Stimulated activated memory B cell treated with anti-CD40 and anti-IgM and Interleukin-4, amounts not matched to agents 10 μg/mL and 1 μg/mL and 100 μg/mL, for 72 hours (primary cell): ENCODE measurements at regions not wholly inside any gene's neighbourhood (a gene's known extent, or its start where the extent isn't known, plus 50 kb on each side); places are given as distances from the start of the nearest gene placed in this dataset.
A peak's percentile ranks its signal among the peaks of the same experiment; 100 is the strongest.
"Not testable (repeated sequence)": the region's sequence is repeated elsewhere in the genome, so short reads cannot be mapped to it uniquely, and the experiment has no call there.

ENCODE experiments used
- ATAC-seq: fragments of 150-1000 bp; cut with Tn5 transposase; 2 replicates; pipeline ENCODE4 v1.10.0; 2021
- H3K27ac Mint-ChIP-seq: one replicate; pipeline ENCODE4 v1.8.0; 2022; ENCODE audit warnings: mild to moderate bottlenecking, mixed read lengths
- H3K27me3 Mint-ChIP-seq: one replicate; pipeline ENCODE4 v1.8.0; 2022; ENCODE audit warnings: mixed read lengths
- H3K36me3 Mint-ChIP-seq: one replicate; pipeline ENCODE4 v1.8.0; 2022; ENCODE audit warnings: mixed read lengths
- H3K4me1 Mint-ChIP-seq: one replicate; pipeline ENCODE4 v1.8.0; 2022; ENCODE audit warnings: mixed read lengths
- H3K4me3 Mint-ChIP-seq: one replicate; pipeline ENCODE4 v1.8.0; 2022; ENCODE audit warnings: mild to moderate bottlenecking, moderate library complexity, mixed read lengths
- H3K9me3 Mint-ChIP-seq: one replicate; pipeline ENCODE4 v1.8.0; 2022; ENCODE audit warnings: mixed read lengths

GRCh38 chr6:97347111-97347510 lies 64.1 kb upstream of the MMS22L start:
- Mint-ChIP-seq H3K36me3 (no peaks in the 10 kb centered on the region), H3K4me3 (no peak overlapping the region), H3K9me3 (no peaks in the 10 kb centered on the region), H3K4me1 (no peaks in the 10 kb centered on the region), H3K27me3 (no peaks in the 10 kb centered on the region), H3K27ac (no peak overlapping the region)
- ATAC-seq: no peak

DNA sequence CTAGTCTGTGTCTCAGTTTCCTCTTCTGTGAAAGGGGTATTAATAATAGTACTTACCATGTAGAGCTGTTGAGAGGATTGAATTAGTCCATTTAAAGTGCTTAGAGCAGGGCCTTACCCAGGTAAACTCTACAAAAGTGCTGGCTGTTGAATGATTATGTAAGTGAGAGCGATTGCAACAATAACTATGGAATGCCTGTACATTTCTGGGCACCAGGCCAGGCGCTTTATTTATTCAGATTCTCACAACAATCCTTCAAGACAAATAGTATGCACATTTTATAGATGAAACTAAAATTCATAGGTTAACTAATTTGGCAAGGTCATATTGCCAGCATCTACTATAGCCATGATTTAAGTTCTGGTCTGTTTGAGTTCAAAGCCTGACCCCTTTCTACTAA lies 78.3 kb upstream of the MMS22L start:
- H3K4me1 Mint-ChIP-seq: no peaks in the 10 kb centered on the region
- no peak for ATAC-seq
- H3K36me3 Mint-ChIP-seq: no peaks in the 10 kb centered on the region
- H3K27me3 Mint-ChIP-seq: peaks cover 8% of the 10 kb centered on the region
- H3K9me3 Mint-ChIP-seq: no peaks in the 10 kb centered on the region
- no peak overlapping the region for H3K4me3 Mint-ChIP-seq
- no peak overlapping the region for H3K27ac Mint-ChIP-seq

DNA sequence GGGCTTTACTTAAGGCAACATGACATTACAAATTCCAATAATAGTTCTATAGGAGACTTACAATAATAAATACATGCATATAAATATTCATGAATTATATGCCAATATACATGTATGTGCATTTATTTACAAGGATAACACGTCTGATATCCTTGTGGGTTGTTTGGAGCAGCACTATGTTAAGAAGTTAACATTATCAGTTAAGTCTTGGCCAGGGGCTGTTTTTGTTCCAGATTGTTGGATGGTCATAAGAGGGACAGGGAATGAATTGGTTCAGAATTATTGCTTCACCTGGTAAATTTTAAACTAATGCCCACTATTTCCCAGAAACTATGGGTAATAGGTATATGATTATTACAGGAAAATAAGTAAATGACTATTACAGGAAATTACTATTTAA lies 81.3 kb upstream of the MMS22L start:
- H3K27me3 Mint-ChIP-seq: no peaks in the 10 kb centered on the region
- H3K9me3 Mint-ChIP-seq: no peaks in the 10 kb centered on the region
- H3K4me3 Mint-ChIP-seq: no peak overlapping the region
- no peaks in the 10 kb centered on the region for H3K4me1 Mint-ChIP-seq
- H3K27ac Mint-ChIP-seq: no peak overlapping the region
- no peaks in the 10 kb centered on the region for H3K36me3 Mint-ChIP-seq
- ATAC-seq: no peak

DNA sequence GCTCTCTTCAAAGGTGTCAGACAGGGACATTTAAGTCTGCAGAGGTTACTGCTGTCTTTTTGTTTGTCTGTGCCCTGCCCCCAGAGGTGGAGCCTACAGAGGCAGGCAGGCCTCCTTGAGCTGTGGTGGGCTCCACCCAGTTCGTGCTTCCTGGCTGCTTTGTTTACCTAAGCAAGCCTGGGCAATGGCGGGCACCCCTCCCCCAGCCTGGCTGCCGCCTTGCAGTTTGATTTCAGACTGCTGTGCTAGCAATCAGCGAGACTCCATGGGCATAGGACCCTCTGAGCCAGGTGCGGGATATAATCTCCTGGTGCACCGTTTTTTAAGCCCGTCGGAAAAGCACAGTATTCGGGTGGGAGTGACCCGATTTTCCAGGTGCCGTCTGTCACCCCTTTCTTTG lies 99.1 kb upstream of the MMS22L start:
- not testable (repeated sequence) for H3K4me3 Mint-ChIP-seq, H3K36me3 Mint-ChIP-seq, H3K27ac Mint-ChIP-seq, ATAC-seq, H3K27me3 Mint-ChIP-seq, H3K9me3 Mint-ChIP-seq, H3K4me1 Mint-ChIP-seq

- no peak overlapping the region for H3K4me3 Mint-ChIP-seq
- no peaks in the 10 kb centered on the region for H3K4me1 Mint-ChIP-seq
- no peak overlapping the region for H3K27ac Mint-ChIP-seq
- no peaks in the 10 kb centered on the region for H3K36me3 Mint-ChIP-seq
- no peaks in the 10 kb centered on the region for H3K9me3 Mint-ChIP-seq
- no peak for ATAC-seq
- peaks cover 18% of the 10 kb centered on the region for H3K27me3 Mint-ChIP-seq
Measured at GRCh38 chr6:97392735-97393134, 109.7 kb upstream of the MMS22L start.

GRCh38 chr6:97394160-97394748 lies 111.2 kb upstream of the MMS22L start:
- H3K27me3 Mint-ChIP-seq: peaks cover 13% of the 10 kb centered on the region
- no peaks in the 10 kb centered on the region for H3K9me3 Mint-ChIP-seq
- no peaks in the 10 kb centered on the region for H3K36me3 Mint-ChIP-seq
- H3K4me3 Mint-ChIP-seq: no peak overlapping the region
- no peak overlapping the region for H3K27ac Mint-ChIP-seq
- no peaks in the 10 kb centered on the region for H3K4me1 Mint-ChIP-seq
- ATAC-seq: peak; percentile 50

DNA sequence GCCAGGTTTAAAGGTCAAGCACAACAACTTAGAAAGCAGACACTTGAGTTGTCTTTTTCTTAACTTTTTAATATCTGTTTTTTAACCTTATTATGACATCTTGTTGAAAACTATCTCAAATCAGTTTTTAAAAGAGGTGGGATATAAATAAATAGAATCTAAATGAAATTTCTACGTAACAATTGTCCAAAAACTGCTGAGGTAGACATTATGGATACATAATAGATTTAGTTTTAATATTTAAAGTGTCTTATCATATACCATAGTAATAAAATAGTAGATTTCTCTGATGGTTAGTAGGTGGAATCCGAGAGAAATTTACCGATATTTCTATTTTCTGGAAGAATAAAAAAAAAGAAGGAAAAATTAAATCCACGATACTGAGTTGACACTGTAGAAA lies 113.9 kb upstream of the MMS22L start:
- Mint-ChIP-seq H3K27me3 (no peaks in the 10 kb centered on the region), H3K27ac (no peak overlapping the region), H3K4me1 (no peaks in the 10 kb centered on the region), H3K4me3 (no peak overlapping the region), H3K36me3 (no peaks in the 10 kb centered on the region), H3K9me3 (no peaks in the 10 kb centered on the region)
- no peak for ATAC-seq

- Mint-ChIP-seq H3K36me3 (no peaks in the 10 kb centered on the region), H3K27me3 (no peaks in the 10 kb centered on the region), H3K27ac (no peak overlapping the region), H3K4me3 (no peak overlapping the region), H3K9me3 (no peaks in the 10 kb centered on the region), H3K4me1 (no peaks in the 10 kb centered on the region)
- ATAC-seq: peak; percentile 41
Measured at GRCh38 chr6:97399208-97399607, 116.2 kb upstream of the MMS22L start.

GRCh38 chr6:97401533-97401932 lies 118.5 kb upstream of the MMS22L start:
- Mint-ChIP-seq H3K27ac (no peak overlapping the region), H3K9me3 (no peaks in the 10 kb centered on the region), H3K36me3 (no peaks in the 10 kb centered on the region)

DNA sequence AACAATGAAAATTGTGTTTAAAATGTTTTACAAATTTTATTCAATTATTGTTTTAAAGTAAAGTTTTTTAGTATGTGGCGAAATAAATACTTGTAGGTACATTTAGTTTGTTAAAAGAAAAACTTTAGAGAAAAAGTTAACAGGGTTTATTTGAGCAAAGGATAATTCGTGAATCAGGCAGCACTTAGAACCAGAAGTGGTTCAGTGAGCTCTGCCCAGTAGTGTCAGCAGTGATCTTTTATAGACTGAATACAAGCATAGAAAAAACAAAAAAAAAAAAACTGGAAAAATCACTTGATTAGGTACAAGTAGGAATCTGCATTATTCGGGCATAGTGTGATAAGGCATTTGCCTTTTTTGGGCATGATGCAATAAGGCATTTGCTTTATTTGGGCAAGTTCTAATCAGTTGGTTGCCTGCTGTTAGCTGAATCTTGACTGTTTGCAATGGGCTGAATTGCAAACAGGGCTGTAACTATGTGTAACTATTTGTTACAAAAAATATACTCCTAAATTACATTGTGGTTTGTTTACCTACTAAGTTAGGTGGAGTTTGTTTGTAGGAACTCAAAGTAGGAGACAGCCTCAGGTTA lies 122.9 kb upstream of the MMS22L start:
- H3K4me3 Mint-ChIP-seq: no peak overlapping the region
- H3K27me3 Mint-ChIP-seq: no peaks in the 10 kb centered on the region
- H3K27ac Mint-ChIP-seq: no peak overlapping the region
- no peaks in the 10 kb centered on the region for H3K36me3 Mint-ChIP-seq
- H3K9me3 Mint-ChIP-seq: no peaks in the 10 kb centered on the region
- no peaks in the 10 kb centered on the region for H3K4me1 Mint-ChIP-seq
- ATAC-seq: no peak

More at GRCh38 chr6:97401533-97401932, 118.5 kb upstream of the MMS22L start:
- H3K4me3 Mint-ChIP-seq: no peak overlapping the region
- no peak for ATAC-seq
- no peaks in the 10 kb centered on the region for H3K4me1 Mint-ChIP-seq
- H3K27me3 Mint-ChIP-seq: no peaks in the 10 kb centered on the region

DNA sequence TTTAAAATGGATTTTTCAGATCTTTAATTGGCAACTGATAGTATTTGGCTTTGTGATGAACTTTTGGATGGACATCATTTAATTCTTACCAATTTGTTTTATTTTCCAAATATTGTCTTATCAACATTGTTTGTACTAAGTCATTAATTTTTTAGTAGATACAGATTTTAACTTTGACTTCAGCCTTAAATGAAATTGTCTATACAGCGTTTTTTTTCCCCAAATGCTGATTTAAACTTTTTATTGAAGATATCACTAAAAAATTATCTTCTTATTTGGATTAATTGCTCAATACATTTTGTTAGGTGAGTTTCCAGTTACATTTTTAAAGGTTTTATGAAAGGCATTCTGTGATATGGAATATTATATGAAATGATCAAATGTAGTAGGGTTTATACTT lies 123.6 kb upstream of the MMS22L start:
- Mint-ChIP-seq H3K36me3 (no peaks in the 10 kb centered on the region), H3K4me3 (no peak overlapping the region), H3K4me1 (no peaks in the 10 kb centered on the region), H3K27me3 (no peaks in the 10 kb centered on the region), H3K9me3 (no peaks in the 10 kb centered on the region), H3K27ac (no peak overlapping the region)
- ATAC-seq: no peak

DNA sequence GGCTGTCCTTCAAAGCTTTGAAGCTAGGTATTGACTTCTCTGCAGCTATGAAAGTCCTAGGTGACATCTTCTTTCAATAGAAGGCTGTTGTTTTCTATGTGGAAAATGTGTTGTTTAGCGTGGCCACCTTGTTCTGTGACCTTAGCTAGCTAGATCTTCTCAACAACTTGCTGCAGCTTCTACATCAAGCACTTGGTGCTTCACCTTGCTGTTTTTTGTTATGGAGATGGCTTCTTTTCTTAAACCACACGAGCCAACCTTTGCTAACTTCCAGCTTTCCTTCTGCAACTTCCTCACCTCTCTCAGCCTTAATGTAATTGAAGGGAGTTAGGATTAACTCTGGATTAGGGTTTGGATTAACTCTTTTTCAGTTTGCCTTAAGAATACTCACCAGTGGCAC lies 128.6 kb upstream of the MMS22L start:
- peaks cover 4% of the 10 kb centered on the region for H3K9me3 Mint-ChIP-seq
- no peaks in the 10 kb centered on the region for H3K27me3 Mint-ChIP-seq
- H3K4me3 Mint-ChIP-seq: no peak overlapping the region
- no peak overlapping the region for H3K27ac Mint-ChIP-seq
- ATAC-seq: no peak
- H3K4me1 Mint-ChIP-seq: no peaks in the 10 kb centered on the region
- no peaks in the 10 kb centered on the region for H3K36me3 Mint-ChIP-seq

DNA sequence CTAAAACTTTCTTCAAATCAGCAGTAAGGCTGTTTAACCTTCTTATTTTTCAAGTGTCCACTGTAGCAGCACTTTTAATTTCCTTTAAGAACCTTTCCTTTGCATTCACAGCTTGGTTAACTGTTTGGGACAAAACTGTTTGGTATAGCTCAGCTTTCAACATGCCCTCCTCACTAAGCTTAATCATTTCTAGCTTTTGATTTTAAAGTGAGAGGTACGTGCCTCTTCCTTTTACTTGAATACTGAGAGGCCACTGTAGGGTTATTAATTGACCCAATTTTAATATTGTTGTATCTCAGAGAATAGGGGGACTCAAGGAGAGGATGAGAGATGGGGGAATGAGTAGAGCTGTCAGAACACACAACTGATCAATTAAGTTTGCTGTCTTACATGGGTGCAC lies 129.5 kb upstream of the MMS22L start:
- peaks cover 4% of the 10 kb centered on the region for H3K9me3 Mint-ChIP-seq
- ATAC-seq: no peak
- no peaks in the 10 kb centered on the region for H3K27me3 Mint-ChIP-seq
- no peak overlapping the region for H3K4me3 Mint-ChIP-seq
- H3K4me1 Mint-ChIP-seq: no peaks in the 10 kb centered on the region
- H3K36me3 Mint-ChIP-seq: no peaks in the 10 kb centered on the region
- H3K27ac Mint-ChIP-seq: no peak overlapping the region

DNA sequence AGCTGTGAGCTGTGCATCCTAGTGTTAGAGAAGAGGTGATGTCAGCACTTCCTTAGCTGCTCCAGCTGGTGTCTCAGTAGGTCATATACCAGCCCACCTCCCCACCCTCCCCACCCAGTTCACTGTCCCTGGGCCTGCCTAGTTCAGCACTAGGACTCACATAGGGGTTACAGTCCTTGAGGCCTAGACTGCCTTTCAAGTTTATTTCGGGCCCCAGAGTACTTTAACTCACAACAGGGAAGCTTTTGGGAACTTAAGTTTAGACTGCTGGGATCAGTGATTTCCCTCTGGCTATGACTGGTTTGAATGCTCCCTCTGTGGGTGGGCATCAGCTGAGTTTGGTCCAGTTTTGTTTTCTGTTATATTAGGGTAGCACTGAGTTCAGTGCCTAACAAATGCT lies 139.2 kb upstream of the MMS22L start:
- H3K9me3 Mint-ChIP-seq: peaks cover 4% of the 10 kb centered on the region
- H3K27me3 Mint-ChIP-seq: peaks cover 12% of the 10 kb centered on the region
- H3K4me3 Mint-ChIP-seq: no peak overlapping the region
- no peak for ATAC-seq
- no peaks in the 10 kb centered on the region for H3K36me3 Mint-ChIP-seq
- no peak overlapping the region for H3K27ac Mint-ChIP-seq
- H3K4me1 Mint-ChIP-seq: no peaks in the 10 kb centered on the region

- H3K36me3 Mint-ChIP-seq: no peaks in the 10 kb centered on the region
- no peak overlapping the region for H3K4me3 Mint-ChIP-seq
- no peaks in the 10 kb centered on the region for H3K4me1 Mint-ChIP-seq
- ATAC-seq: no peak
- H3K27me3 Mint-ChIP-seq: peaks cover 12% of the 10 kb centered on the region
- no peak overlapping the region for H3K27ac Mint-ChIP-seq
- H3K9me3 Mint-ChIP-seq: peaks cover 4% of the 10 kb centered on the region
Measured at GRCh38 chr6:97423190-97423589, 140.2 kb upstream of the MMS22L start.

DNA sequence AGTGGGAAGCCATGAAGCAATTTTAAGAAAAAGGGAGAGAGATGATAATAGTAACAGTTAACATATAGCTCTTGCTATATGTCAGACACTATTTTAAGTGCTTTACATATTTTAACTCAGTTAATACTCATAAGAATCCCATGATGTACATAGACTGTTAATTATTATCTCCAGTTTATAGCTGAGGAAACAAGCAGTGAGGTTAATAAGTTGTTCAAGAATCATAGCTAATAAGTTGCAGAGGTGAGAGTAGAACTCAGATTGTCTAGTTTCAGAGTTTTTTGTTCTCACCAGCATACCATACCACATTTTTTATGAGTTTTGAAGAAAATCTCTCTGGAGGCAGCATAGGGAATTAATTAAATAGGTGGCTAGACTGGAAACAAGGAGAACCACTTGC lies 144.6 kb upstream of the MMS22L start:
- Mint-ChIP-seq H3K4me1 (no peaks in the 10 kb centered on the region), H3K27ac (no peak overlapping the region), H3K4me3 (no peak overlapping the region), H3K36me3 (no peaks in the 10 kb centered on the region), H3K27me3 (no peaks in the 10 kb centered on the region), H3K9me3 (no peaks in the 10 kb centered on the region)
- no peak for ATAC-seq

- Mint-ChIP-seq H3K36me3 (no peaks in the 10 kb centered on the region), H3K27me3 (peaks cover 16% of the 10 kb centered on the region), H3K4me3 (no peak overlapping the region), H3K9me3 (peaks cover 7% of the 10 kb centered on the region), H3K27ac (no peak overlapping the region), H3K4me1 (no peaks in the 10 kb centered on the region)
- no peak for ATAC-seq
Measured at GRCh38 chr6:97437087-97437486, 154.1 kb upstream of the MMS22L start.
